ENCODE measurements at regions not wholly inside any gene's neighbourhood (a gene's known extent, or its start where the extent isn't known, plus 50 kb on each side); places are given as distances from the start of the nearest gene placed in this dataset.

- H3K36me3 ChIP-seq (ENCODE audit: insufficient read depth): no peaks in the 10 kb centered on the region
- H3K79me2 ChIP-seq (replicated peaks; ENCODE audit: insufficient read depth): no peaks in the 10 kb centered on the region
- H3K4me1 ChIP-seq (ENCODE audit: insufficient read depth): no peaks in the 10 kb centered on the region
- H3K27me3 ChIP-seq (ENCODE audit: insufficient read depth): no peaks in the 10 kb centered on the region
- Mint-ChIP-seq H3K9me3 (no peaks in the 10 kb centered on the region), H3K36me3 (ENCODE audit: low read depth) (no peaks in the 10 kb centered on the region), H3K27me3 (ENCODE audit: insufficient read depth, low read depth, poor library complexity) (peaks cover 4% of the 10 kb centered on the region), H3K4me1 (no peaks in the 10 kb centered on the region; the same call in 2 of the 3 replicates), H3K4me3 (no peak overlapping the region), H3K27ac (no peak overlapping the region)
- H3F3A ChIP-seq (replicated peaks; ENCODE audit: low read depth): no peaks in the 10 kb centered on the region
- H3K4me2 ChIP-seq: no peak overlapping the region
- no peak for DNase-seq (ENCODE audit: low spot score)
- H2AFZ ChIP-seq: no peak overlapping the region
- H3K4me3 ChIP-seq: no peak overlapping the region
- TF ChIP-seq CREB1 (CRISPR knock-in tag; IDR thresholded peaks at IDR 0.05; ENCODE audit: low read depth): no peak
- TF ChIP-seq STAT1 (IDR thresholded peaks at IDR 0.05; ENCODE audit: unreplicated experiment): no peak
- no peak for TF ChIP-seq JUNB (IDR thresholded peaks at IDR 0.05; ENCODE audit: unreplicated experiment)
- no peak for TF ChIP-seq ZNF114 (CRISPR knock-in tag; IDR thresholded peaks at IDR 0.05)
- no peak for TF ChIP-seq CTCF (conservative IDR thresholded peaks at IDR 0.05; ENCODE audit: low read depth in 2 of 2)
- TF ChIP-seq ZNF331 (CRISPR knock-in tag; IDR thresholded peaks at IDR 0.05; ENCODE audit: low read depth): no peak
- TF ChIP-seq EZH2phosphoT487 (IDR thresholded peaks at IDR 0.05; ENCODE audit: unreplicated experiment): no peak
- TF ChIP-seq NANOG (IDR thresholded peaks at IDR 0.05; ENCODE audit: borderline replicate concordance): no peak
- TF ChIP-seq POLR2AphosphoS5 (IDR thresholded peaks at IDR 0.05; ENCODE audit: low read depth): no peak
- H3K27ac ChIP-seq (ENCODE audit: low read depth): no peak overlapping the region
- H4K20me1 ChIP-seq (replicated peaks; ENCODE audit: insufficient read depth): no peaks in the 10 kb centered on the region
- H3K9me2 ChIP-seq (ENCODE audit: insufficient read depth): no peaks in the 10 kb centered on the region
- no peak for ATAC-seq
Observed at GRCh38 chr13:109879338-109879737, 93.0 kb upstream of the IRS2 start.

- no peaks in the 10 kb centered on the region for H3K9me3 Mint-ChIP-seq
- H3K4me3 Mint-ChIP-seq: no peak overlapping the region
- H3K27ac Mint-ChIP-seq: no peak overlapping the region
- no peaks in the 10 kb centered on the region for H3F3A ChIP-seq (replicated peaks; ENCODE audit: low read depth)
- no peaks in the 10 kb centered on the region for H3K27me3 ChIP-seq (ENCODE audit: insufficient read depth)
- no peaks in the 10 kb centered on the region for H4K20me1 ChIP-seq (replicated peaks; ENCODE audit: insufficient read depth)
- H3K4me1 Mint-ChIP-seq: peaks cover 5% of the 10 kb centered on the region
- H3K27me3 Mint-ChIP-seq (ENCODE audit: insufficient read depth, low read depth, poor library complexity): peaks cover 4% of the 10 kb centered on the region
- no peaks in the 10 kb centered on the region for H3K79me2 ChIP-seq (replicated peaks; ENCODE audit: insufficient read depth)
- H3K36me3 ChIP-seq (ENCODE audit: insufficient read depth): no peaks in the 10 kb centered on the region
- TF ChIP-seq NANOG (IDR thresholded peaks at IDR 0.05; ENCODE audit: borderline replicate concordance): no peak
- TF ChIP-seq REST (IDR thresholded peaks at IDR 0.05; ENCODE audit: unreplicated experiment): no peak
- TF ChIP-seq EZH2phosphoT487 (IDR thresholded peaks at IDR 0.05; ENCODE audit: unreplicated experiment): no peak
- TF ChIP-seq JUNB (IDR thresholded peaks at IDR 0.05; ENCODE audit: unreplicated experiment): no peak
- no peaks in the 10 kb centered on the region for H3K36me3 Mint-ChIP-seq (ENCODE audit: low read depth)
- no peak overlapping the region for H2AFZ ChIP-seq
- no peak for ATAC-seq
- no peaks in the 10 kb centered on the region for H3K4me1 ChIP-seq (ENCODE audit: insufficient read depth)
- no peak overlapping the region for H3K4me2 ChIP-seq
- H3K27ac ChIP-seq (ENCODE audit: low read depth): no peak overlapping the region
- H3K4me3 ChIP-seq: no peak overlapping the region
- H3K9me2 ChIP-seq (ENCODE audit: insufficient read depth): no peaks in the 10 kb centered on the region
- DNase-seq (ENCODE audit: low spot score): no peak
Observed at GRCh38 chr13:109877809-109878208, 91.4 kb upstream of the IRS2 start.
